ENCODE measurements at regions not wholly inside any gene's neighbourhood (a gene's known extent, or its start where the extent isn't known, plus 50 kb on each side); places are given as distances from the start of the nearest gene placed in this dataset.

DNA sequence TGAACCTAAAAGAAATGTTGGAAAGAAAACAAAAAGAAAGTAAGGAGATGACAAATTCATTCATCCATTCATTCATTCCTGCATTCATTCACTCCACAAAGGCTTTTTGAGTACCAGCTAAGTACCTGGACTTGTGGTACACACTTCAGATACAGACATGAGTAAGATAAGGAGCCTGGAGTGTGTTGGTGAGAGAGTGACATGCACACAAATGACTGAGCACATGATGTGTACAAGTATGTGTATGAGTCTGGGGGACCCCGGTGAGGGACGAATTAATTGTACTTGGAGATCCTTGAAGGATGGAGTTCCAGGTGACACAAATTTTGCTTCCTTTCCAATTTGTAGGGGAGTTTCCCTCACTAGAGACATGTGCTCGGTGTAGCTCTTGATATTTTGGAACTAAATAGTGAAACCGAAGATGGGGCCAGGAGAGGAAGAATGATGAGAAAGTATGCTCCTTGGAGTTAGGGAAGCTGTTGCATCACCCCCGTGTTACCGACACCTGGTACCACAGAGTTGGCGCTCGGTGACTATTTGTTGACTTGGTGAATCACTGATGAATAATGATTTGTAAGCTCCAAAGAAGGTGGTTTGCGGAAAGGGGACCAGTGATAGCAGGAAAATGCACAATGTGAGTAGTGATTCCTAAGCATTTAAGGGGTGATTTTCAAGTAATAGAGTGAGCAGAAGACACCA lies 509.8 kb downstream of the CCDC171 start:
- Histone ChIP-seq H2BK20ac (ENCODE audit: low read depth, low read length, poor library complexity, severe bottlenecking) (no peak overlapping the region), H3K79me2 (ENCODE audit: insufficient read depth, low read length) (no peaks in the 10 kb centered on the region), H3K9ac (ENCODE audit: extremely low read depth, insufficient read length, low read length) (no peak overlapping the region), H3K23me2 (ENCODE audit: insufficient read length, low read depth, low read length, poor library complexity, severe bottlenecking) (no peaks in the 10 kb centered on the region), H4K91ac (ENCODE audit: insufficient read length, low read depth, low read length) (no peak overlapping the region), H4K5ac (ENCODE audit: insufficient read length, low read depth, low read length) (no peak overlapping the region), H3K9me3 (ENCODE audit: control insufficient read depth, low read depth, low read length) (no peaks in the 10 kb centered on the region), H3T11ph (ENCODE audit: low read length) (no peak overlapping the region), H2BK120ac (ENCODE audit: low read depth, low read length, poor library complexity, severe bottlenecking) (no peak overlapping the region), H3K4ac (ENCODE audit: low read depth, low read length) (no peak overlapping the region), H3K27ac (ENCODE audit: insufficient read length, low read depth, low read length) (no peak overlapping the region), H2BK12ac (ENCODE audit: insufficient read length, low read depth, low read length) (no peak overlapping the region), H2AK5ac (ENCODE audit: insufficient read length, low read length) (no peak overlapping the region), H3K79me1 (ENCODE audit: insufficient read depth, low read depth, low read length, poor library complexity, severe bottlenecking) (no peaks in the 10 kb centered on the region), H3K27me3 (ENCODE audit: insufficient read depth, low read length) (no peaks in the 10 kb centered on the region), H4K8ac (replicated peaks; ENCODE audit: insufficient read length, low read depth, low read length) (no peak overlapping the region), H3K14ac (ENCODE audit: insufficient read depth, low read length) (no peak overlapping the region), H3K18ac (ENCODE audit: insufficient read length, low read depth, low read length) (no peak overlapping the region), H2AFZ (ENCODE audit: low read length) (no peak overlapping the region), H3K56ac (ENCODE audit: insufficient read length, low read depth, low read length) (no peak overlapping the region), H3K23ac (ENCODE audit: insufficient read length, low read depth, low read length) (no peak overlapping the region), H2BK15ac (ENCODE audit: low read depth, low read length) (no peak overlapping the region), H2BK5ac (ENCODE audit: insufficient read length, low read length) (no peak overlapping the region), H3K4me2 (ENCODE audit: insufficient read depth, insufficient read length, low read length) (no peak overlapping the region), H4K20me1 (ENCODE audit: control insufficient read depth, insufficient read depth, insufficient read length) (no peaks in the 10 kb centered on the region), H3K4me1 (ENCODE audit: insufficient read depth, low read length) (no peaks in the 10 kb centered on the region; the same call in 1 of the 2 replicates)
- H3K27me3 Mint-ChIP-seq (ENCODE audit: low read depth), result peaks cover 1% of the 10 kb centered on the region; the same call in 1 of the 2 replicates
- H3K27ac Mint-ChIP-seq, result no peak overlapping the region
- DNase-seq, result no peak
- H3K9me3 Mint-ChIP-seq, result peaks cover 1 to 2% of the 10 kb centered on the region in 2 experiments; a peak in 1 of 5 replicates
- H3K4me3 Mint-ChIP-seq, result no peak overlapping the region
- H3K36me3 Mint-ChIP-seq (ENCODE audit: insufficient read depth in 1 of 3, low read depth in 3 of 3), result peaks cover 0 to 4% (median under 1%) of the 10 kb centered on the region in 3 experiments; a peak in 3 of 7 replicates
- no CpG with 5 or more reads among the region's 9 CpGs for WGBS (ENCODE audit: extremely low coverage, insufficient read length, low lambda C conversion rate)
- peaks cover 21 to 26% of the 10 kb centered on the region in 2 experiments for H3K4me1 Mint-ChIP-seq
- TF ChIP-seq, protein P1, sequence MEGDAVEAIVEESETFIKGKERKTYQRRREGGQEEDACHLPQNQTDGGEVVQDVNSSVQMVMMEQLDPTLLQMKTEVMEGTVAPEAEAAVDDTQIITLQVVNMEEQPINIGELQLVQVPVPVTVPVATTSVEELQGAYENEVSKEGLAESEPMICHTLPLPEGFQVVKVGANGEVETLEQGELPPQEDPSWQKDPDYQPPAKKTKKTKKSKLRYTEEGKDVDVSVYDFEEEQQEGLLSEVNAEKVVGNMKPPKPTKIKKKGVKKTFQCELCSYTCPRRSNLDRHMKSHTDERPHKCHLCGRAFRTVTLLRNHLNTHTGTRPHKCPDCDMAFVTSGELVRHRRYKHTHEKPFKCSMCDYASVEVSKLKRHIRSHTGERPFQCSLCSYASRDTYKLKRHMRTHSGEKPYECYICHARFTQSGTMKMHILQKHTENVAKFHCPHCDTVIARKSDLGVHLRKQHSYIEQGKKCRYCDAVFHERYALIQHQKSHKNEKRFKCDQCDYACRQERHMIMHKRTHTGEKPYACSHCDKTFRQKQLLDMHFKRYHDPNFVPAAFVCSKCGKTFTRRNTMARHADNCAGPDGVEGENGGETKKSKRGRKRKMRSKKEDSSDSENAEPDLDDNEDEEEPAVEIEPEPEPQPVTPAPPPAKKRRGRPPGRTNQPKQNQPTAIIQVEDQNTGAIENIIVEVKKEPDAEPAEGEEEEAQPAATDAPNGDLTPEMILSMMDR (conservative IDR thresholded peaks at IDR 0.05), result no peak
